ENCODE measurements at regions not wholly inside any gene's neighbourhood (a gene's known extent, or its start where the extent isn't known, plus 50 kb on each side); places are given as distances from the start of the nearest gene placed in this dataset.

DNA sequence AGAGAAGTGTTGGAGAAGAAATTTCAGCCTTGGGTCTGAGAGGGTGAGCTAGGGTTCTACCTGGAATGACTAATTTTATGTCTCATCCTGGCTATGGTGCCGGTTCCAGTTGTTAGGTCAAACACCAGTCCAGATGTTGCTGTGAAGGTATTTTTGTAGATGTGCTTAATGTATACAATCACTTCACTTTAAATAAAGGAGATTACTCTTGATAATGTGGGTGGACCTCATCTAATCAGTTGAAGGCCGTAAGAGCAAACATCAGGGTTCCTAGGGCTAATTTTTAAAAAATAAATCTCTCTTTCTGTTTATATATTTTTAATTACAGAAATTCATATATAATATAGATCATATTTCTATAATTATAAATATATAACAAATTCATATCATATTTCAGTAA lies 90.5 kb upstream of the GDNF start:
- Histone ChIP-seq H3K27ac (ENCODE audit: low read depth, low read length) (no peak overlapping the region), H3K4me2 (ENCODE audit: low read length) (no peak overlapping the region), H3K9ac (ENCODE audit: low read length) (no peak overlapping the region), H3K4me1 (ENCODE audit: control insufficient read depth in 1 of 2, insufficient read depth in 2 of 2, low read length in 2 of 2) (no peaks in the 10 kb centered on the region), H3K9me2 (ENCODE audit: insufficient read depth) (no peaks in the 10 kb centered on the region), H2AFZ (ENCODE audit: low read depth, low read length, poor library complexity, severe bottlenecking) (no peak overlapping the region), H3K4me3 (replicated peaks in 1 of 2; ENCODE audit: low read depth in 1 of 2, low read length in 2 of 2) (no peak overlapping the region), H3K27me3 (ENCODE audit: insufficient read depth, low read length) (peaks cover under 1% of the 10 kb centered on the region; the same call in 1 of the 2 replicates), H3K79me2 (ENCODE audit: insufficient read depth, low read length) (no peaks in the 10 kb centered on the region), H4K20me1 (ENCODE audit: insufficient read depth) (no peaks in the 10 kb centered on the region), H3K36me3 (ENCODE audit: control insufficient read depth in 1 of 2, insufficient read depth in 2 of 2, low read length in 2 of 2) (no peaks in the 10 kb centered on the region), H3K9me3 (ENCODE audit: control insufficient read depth in 1 of 2, insufficient read depth in 1 of 2, low read depth in 1 of 2, low read length in 2 of 2) (no peaks in the 10 kb centered on the region)
- intact Hi-C loops (cut with micrococcal nuclease): no loop called here
- BruUV-seq (replicated peaks): no TSS peak
- ChIA-PET CTCF (no interaction called here), RAD21 (ENCODE audit: low non-redundant PET in 1 of 2, low total read pairs in 2 of 2, uncharacterized antibody in 2 of 2, unreplicated experiment in 2 of 2) (no interaction called here), POLR2A (no interaction called here)
- no peak for ATAC-seq
- DNase-seq (ENCODE audit: low read depth, low spot score): no peak
- TF ChIP-seq SRF (IDR thresholded peaks at IDR 0.05; ENCODE audit: low read depth): no peak

DNA sequence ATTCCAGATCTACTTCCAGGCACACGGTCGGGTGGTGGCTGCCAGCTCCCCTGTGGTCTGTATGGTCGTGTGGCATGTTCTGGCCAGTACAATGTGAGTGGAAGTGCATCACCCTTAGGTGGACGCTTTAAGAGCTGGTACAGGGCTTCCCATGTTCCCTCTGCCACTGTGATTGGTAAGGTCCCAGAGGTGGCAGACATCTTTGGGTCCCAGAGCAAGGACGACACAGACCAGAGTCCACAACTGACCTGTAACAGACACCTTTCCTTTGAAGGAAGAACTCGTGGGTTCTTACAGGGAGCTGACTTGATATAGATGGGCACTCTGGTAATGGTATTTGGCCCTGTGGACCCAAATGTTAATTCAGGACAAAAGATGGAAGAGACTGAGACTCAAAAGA lies 90.0 kb upstream of the GDNF start:
- Histone ChIP-seq H3K27ac (ENCODE audit: low read depth, low read length) (no peak overlapping the region), H3K79me2 (ENCODE audit: insufficient read depth, low read length) (no peaks in the 10 kb centered on the region), H3K4me3 (replicated peaks in 1 of 2; ENCODE audit: low read depth in 1 of 2, low read length in 2 of 2) (no peak overlapping the region), H4K20me1 (ENCODE audit: insufficient read depth) (no peaks in the 10 kb centered on the region), H2AFZ (ENCODE audit: low read depth, low read length, poor library complexity, severe bottlenecking) (no peak overlapping the region), H3K9me2 (ENCODE audit: insufficient read depth) (no peaks in the 10 kb centered on the region), H3K9me3 (ENCODE audit: control insufficient read depth in 1 of 2, insufficient read depth in 1 of 2, low read depth in 1 of 2, low read length in 2 of 2) (no peaks in the 10 kb centered on the region), H3K4me1 (ENCODE audit: control insufficient read depth in 1 of 2, insufficient read depth in 2 of 2, low read length in 2 of 2) (no peaks in the 10 kb centered on the region), H3K9ac (ENCODE audit: low read length) (no peak overlapping the region), H3K4me2 (ENCODE audit: low read length) (no peak overlapping the region), H3K27me3 (ENCODE audit: insufficient read depth, low read length) (peaks cover 5% of the 10 kb centered on the region; the same call in 1 of the 2 replicates), H3K36me3 (ENCODE audit: control insufficient read depth in 1 of 2, insufficient read depth in 2 of 2, low read length in 2 of 2) (no peaks in the 10 kb centered on the region)
- intact Hi-C loops (cut with micrococcal nuclease): no loop called here
- ChIA-PET POLR2A (no interaction called here), CTCF (no interaction called here), RAD21 (ENCODE audit: low non-redundant PET in 1 of 2, low total read pairs in 2 of 2, uncharacterized antibody in 2 of 2, unreplicated experiment in 2 of 2) (no interaction called here)
- DNase-seq (ENCODE audit: low read depth, low spot score): no peak
- no peak for ATAC-seq
- no TSS peak for BruUV-seq (replicated peaks)
- TF ChIP-seq EZH2phosphoT487 (IDR thresholded peaks at IDR 0.05; ENCODE audit: borderline replicate concordance) (no peak), EZH2 (IDR thresholded peaks at IDR 0.05) (no peak), POLR2A (IDR thresholded peaks at IDR 0.05; ENCODE audit: borderline replicate concordance, extremely low read depth, insufficient read depth, insufficient read length) (no peak), CEBPB (IDR thresholded peaks at IDR 0.05; ENCODE audit: low read depth) (no peak), RAD21 (IDR thresholded peaks at IDR 0.05; ENCODE audit: low read depth) (no peak), EGR1 (IDR thresholded peaks at IDR 0.05; ENCODE audit: low read depth) (no peak), YY1 (IDR thresholded peaks at IDR 0.05; ENCODE audit: extremely low read depth, insufficient replicate concordance, low read depth, low read length) (no peak), CBX3 (IDR thresholded peaks at IDR 0.05; ENCODE audit: low read depth) (no peak), SRF (IDR thresholded peaks at IDR 0.05; ENCODE audit: low read depth) (no peak), ELF1 (IDR thresholded peaks at IDR 0.05; ENCODE audit: borderline replicate concordance, low read depth) (no peak), ZFX (IDR thresholded peaks at IDR 0.05) (no peak), TCF7L2 (IDR thresholded peaks at IDR 0.05; ENCODE audit: borderline replicate concordance, extremely low read depth, insufficient read depth, insufficient read length) (no peak), SP1 (IDR thresholded peaks at IDR 0.05; ENCODE audit: low read depth) (no peak), FOSL1 (IDR thresholded peaks at IDR 0.05; ENCODE audit: low read depth) (no peak), POLR2AphosphoS5 (IDR thresholded peaks at IDR 0.05; ENCODE audit: low read depth, low read length) (no peak)
- TF ChIP-seq, protein P1, sequence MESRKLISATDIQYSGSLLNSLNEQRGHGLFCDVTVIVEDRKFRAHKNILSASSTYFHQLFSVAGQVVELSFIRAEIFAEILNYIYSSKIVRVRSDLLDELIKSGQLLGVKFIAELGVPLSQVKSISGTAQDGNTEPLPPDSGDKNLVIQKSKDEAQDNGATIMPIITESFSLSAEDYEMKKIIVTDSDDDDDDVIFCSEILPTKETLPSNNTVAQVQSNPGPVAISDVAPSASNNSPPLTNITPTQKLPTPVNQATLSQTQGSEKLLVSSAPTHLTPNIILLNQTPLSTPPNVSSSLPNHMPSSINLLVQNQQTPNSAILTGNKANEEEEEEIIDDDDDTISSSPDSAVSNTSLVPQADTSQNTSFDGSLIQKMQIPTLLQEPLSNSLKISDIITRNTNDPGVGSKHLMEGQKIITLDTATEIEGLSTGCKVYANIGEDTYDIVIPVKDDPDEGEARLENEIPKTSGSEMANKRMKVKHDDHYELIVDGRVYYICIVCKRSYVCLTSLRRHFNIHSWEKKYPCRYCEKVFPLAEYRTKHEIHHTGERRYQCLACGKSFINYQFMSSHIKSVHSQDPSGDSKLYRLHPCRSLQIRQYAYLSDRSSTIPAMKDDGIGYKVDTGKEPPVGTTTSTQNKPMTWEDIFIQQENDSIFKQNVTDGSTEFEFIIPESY (IDR thresholded peaks at IDR 0.05; ENCODE audit: extremely low read depth, insufficient replicate concordance, low read length): no peak
- TF ChIP-seq, protein P2, sequence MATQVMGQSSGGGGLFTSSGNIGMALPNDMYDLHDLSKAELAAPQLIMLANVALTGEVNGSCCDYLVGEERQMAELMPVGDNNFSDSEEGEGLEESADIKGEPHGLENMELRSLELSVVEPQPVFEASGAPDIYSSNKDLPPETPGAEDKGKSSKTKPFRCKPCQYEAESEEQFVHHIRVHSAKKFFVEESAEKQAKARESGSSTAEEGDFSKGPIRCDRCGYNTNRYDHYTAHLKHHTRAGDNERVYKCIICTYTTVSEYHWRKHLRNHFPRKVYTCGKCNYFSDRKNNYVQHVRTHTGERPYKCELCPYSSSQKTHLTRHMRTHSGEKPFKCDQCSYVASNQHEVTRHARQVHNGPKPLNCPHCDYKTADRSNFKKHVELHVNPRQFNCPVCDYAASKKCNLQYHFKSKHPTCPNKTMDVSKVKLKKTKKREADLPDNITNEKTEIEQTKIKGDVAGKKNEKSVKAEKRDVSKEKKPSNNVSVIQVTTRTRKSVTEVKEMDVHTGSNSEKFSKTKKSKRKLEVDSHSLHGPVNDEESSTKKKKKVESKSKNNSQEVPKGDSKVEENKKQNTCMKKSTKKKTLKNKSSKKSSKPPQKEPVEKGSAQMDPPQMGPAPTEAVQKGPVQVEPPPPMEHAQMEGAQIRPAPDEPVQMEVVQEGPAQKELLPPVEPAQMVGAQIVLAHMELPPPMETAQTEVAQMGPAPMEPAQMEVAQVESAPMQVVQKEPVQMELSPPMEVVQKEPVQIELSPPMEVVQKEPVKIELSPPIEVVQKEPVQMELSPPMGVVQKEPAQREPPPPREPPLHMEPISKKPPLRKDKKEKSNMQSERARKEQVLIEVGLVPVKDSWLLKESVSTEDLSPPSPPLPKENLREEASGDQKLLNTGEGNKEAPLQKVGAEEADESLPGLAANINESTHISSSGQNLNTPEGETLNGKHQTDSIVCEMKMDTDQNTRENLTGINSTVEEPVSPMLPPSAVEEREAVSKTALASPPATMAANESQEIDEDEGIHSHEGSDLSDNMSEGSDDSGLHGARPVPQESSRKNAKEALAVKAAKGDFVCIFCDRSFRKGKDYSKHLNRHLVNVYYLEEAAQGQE (IDR thresholded peaks at IDR 0.05; ENCODE audit: low read depth): no peak
- TF ChIP-seq, protein P3, sequence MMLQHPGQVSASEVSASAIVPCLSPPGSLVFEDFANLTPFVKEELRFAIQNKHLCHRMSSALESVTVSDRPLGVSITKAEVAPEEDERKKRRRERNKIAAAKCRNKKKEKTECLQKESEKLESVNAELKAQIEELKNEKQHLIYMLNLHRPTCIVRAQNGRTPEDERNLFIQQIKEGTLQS (IDR thresholded peaks at IDR 0.05): no peak
